Suprapubic skin (tissue), 4 donors: ENCODE measurements at regions not wholly inside any gene's neighbourhood (a gene's known extent, or its start where the extent isn't known, plus 50 kb on each side); places are given as distances from the start of the nearest gene placed in this dataset.

Experiments
- DNase-seq, 2 donors: peaks; one replicate each; pipeline ENCODE4 v3.0.0-alpha.2; 2019; ENCODE audit warnings: low spot score in 2 of 2
- H3K27ac ChIP-seq: fragments of 200-600 bp; sonication (generic); one replicate; pipeline ENCODE4 v1.5.1; 2019
- H3K27me3 ChIP-seq: fragments of 200-600 bp; sonication (generic); one replicate; pipeline ENCODE4 v1.5.1; 2019
- H3K36me3 ChIP-seq: fragments of 200-600 bp; sonication (generic); one replicate; pipeline ENCODE4 v1.5.1; 2019
- H3K4me1 ChIP-seq: fragments of 200-600 bp; sonication (generic); one replicate; pipeline ENCODE4 v1.5.1; 2019
- H3K4me3 ChIP-seq: fragments of 200-600 bp; sonication (generic); one replicate; pipeline ENCODE4 v1.5.1; 2019; ENCODE audit warnings: mild to moderate bottlenecking
- H3K9me3 ChIP-seq: fragments of 200-600 bp; sonication (generic); one replicate; pipeline ENCODE4 v1.5.1; 2019
- EP300 ChIP-seq: sonication (generic); formaldehyde crosslinking; IDR thresholded peaks from one replicate; pipeline ENCODE4 v1.6.1; 2017; ENCODE audit warnings: antibody characterized with exemption
- POLR2A ChIP-seq, 2 donors: fragments of 450-650 bp; IDR thresholded peaks; one replicate each; pipeline ENCODE4 v1.6.1; 2017; ENCODE audit warnings: antibody characterized with exemption in 2 of 2, mild to moderate bottlenecking in 2 of 2, moderate library complexity in 2 of 2
- POLR2AphosphoS5 ChIP-seq, 3 donors: sonication (generic); formaldehyde crosslinking; IDR thresholded peaks; one replicate each; pipeline ENCODE4 v1.6.1; 2017; ENCODE audit warnings: antibody characterized with exemption in 3 of 3
- WGBS: methylation state at CpG from one replicate; pipeline ENCODE4 v1.1.5; 2018; 5-methylcytosine and 5-hydroxymethylcytosine counted together
- TF ChIP-seq, protein P1 (sequence below), 2 donors: fragments of 200-600 bp in 1 of 2; fragments of 450-650 bp in 1 of 2; sonication (generic) in 1 of 2; IDR thresholded peaks; one replicate each; pipeline ENCODE4 v1.5.1; 2016 to 2019; ENCODE audit warnings: antibody characterized with exemption in 2 of 2, mild to moderate bottlenecking in 1 of 2, moderate library complexity in 1 of 2

DNA sequence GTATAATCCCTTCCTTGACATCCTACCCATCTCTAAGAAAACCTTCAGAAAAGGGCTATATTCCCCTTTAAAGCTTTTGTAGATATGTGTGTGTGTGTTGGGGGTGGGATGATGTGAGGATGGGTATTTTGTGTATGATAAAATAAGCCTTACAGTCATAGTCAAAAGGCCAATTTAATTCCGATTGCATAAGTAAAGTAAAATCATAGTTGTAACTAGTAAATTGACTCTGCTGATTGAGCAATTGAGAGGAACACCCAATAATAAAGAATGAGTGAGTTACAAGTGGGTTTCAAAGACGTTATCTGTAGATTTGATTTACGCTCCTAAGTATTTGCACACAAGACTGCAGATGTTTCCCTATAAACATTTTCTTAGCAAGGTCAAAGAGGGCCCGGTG, 71.3 kb upstream of the ITPRID1 start:
- no peaks in the 10 kb centered on the region for H3K27me3 ChIP-seq
- H3K9me3 ChIP-seq, result no peaks in the 10 kb centered on the region
- DNase-seq, result no peak
- 47% methylated on average over 4 of the region's 4 CpGs for WGBS
- H3K36me3 ChIP-seq, result no peaks in the 10 kb centered on the region
- H3K27ac ChIP-seq, result no peak overlapping the region
- TF ChIP-seq POLR2A (IDR thresholded peaks at IDR 0.05) (no peak), POLR2AphosphoS5 (IDR thresholded peaks at IDR 0.05) (no peak), EP300 (no peak)
- TF ChIP-seq, protein P1, sequence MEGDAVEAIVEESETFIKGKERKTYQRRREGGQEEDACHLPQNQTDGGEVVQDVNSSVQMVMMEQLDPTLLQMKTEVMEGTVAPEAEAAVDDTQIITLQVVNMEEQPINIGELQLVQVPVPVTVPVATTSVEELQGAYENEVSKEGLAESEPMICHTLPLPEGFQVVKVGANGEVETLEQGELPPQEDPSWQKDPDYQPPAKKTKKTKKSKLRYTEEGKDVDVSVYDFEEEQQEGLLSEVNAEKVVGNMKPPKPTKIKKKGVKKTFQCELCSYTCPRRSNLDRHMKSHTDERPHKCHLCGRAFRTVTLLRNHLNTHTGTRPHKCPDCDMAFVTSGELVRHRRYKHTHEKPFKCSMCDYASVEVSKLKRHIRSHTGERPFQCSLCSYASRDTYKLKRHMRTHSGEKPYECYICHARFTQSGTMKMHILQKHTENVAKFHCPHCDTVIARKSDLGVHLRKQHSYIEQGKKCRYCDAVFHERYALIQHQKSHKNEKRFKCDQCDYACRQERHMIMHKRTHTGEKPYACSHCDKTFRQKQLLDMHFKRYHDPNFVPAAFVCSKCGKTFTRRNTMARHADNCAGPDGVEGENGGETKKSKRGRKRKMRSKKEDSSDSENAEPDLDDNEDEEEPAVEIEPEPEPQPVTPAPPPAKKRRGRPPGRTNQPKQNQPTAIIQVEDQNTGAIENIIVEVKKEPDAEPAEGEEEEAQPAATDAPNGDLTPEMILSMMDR (IDR thresholded peaks at IDR 0.05), result no peak
- no peaks in the 10 kb centered on the region for H3K4me1 ChIP-seq
- no peak overlapping the region for H3K4me3 ChIP-seq

DNA sequence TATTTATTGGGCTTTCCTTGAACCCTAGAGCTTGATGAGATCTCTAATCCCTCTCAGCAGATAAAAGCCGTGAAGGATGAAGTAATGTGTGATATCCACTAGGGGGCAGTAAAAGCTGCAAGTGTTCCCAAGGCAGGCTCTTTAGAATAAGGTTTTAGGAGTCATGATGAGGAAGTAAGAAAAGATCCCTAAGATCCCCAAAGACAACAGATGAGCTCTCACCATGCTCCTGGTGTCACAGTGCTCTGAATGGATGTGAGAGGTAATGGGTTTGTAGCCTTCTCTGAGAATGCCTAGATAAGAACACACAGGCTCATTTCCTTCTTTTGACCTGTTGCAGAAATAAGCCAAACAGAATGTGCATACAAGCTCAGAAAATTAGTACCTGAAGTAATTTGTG, 70.4 kb upstream of the ITPRID1 start:
- 0% methylated on average over 1 of the region's 1 CpG for WGBS
- Histone ChIP-seq H3K36me3 (no peaks in the 10 kb centered on the region), H3K4me3 (no peak overlapping the region), H3K4me1 (no peaks in the 10 kb centered on the region), H3K27me3 (no peaks in the 10 kb centered on the region), H3K27ac (no peak overlapping the region), H3K9me3 (no peaks in the 10 kb centered on the region)
- no peak for TF ChIP-seq EP300
- TF ChIP-seq, protein P1 (IDR thresholded peaks at IDR 0.05), result peak in 1 of 2 donors; percentile 64
- no peak for DNase-seq

- Histone ChIP-seq H3K36me3 (no peaks in the 10 kb centered on the region), H3K27ac (no peak overlapping the region), H3K4me3 (no peak overlapping the region), H3K27me3 (no peaks in the 10 kb centered on the region), H3K9me3 (no peaks in the 10 kb centered on the region), H3K4me1 (no peaks in the 10 kb centered on the region)
- no peak for TF ChIP-seq EP300
- no peak for DNase-seq
- WGBS, result 50% methylated on average over 2 of the region's 2 CpGs
Observed at GRCh38 chr7:31444196-31444595, 69.7 kb upstream of the ITPRID1 start.

DNA sequence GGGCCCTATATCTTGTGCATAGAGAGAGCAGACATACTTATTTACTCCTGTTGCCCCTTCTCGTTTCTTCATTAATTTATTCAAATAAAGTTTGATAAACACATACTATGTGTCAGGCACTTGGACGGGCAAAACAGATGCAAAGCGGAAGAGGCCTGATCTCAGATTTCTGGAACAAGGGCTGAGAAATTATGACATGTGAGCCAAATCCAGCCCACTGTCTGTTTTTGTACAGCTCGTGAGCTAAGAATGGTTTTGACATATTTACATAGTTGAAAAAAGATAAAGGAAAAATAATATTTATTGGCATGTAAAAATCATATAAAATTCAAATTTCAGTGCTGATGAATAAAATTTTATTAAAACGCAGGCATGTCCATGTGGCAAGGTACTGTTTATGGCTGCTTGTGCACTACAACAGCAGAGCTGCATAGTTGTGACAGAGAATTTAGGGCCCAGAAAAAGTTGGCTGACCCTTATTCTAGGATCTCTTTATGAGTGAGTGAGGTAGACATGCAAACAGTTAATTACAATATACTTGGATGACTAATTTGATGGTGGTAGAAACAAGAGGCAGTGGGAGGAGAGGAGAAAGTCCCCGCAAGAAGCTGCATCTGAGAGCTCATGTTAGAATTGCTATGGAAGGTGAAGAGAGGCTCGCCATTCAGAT, 68.1 kb upstream of the ITPRID1 start:
- H3K4me3 ChIP-seq, result no peak overlapping the region
- no peak for TF ChIP-seq EP300
- TF ChIP-seq, protein P1 (IDR thresholded peaks at IDR 0.05), result no peak
- no peak for TF ChIP-seq POLR2AphosphoS5 (IDR thresholded peaks at IDR 0.05)
- no peak for TF ChIP-seq POLR2A (IDR thresholded peaks at IDR 0.05)
- H3K27me3 ChIP-seq, result peaks cover 1% of the 10 kb centered on the region
- WGBS, result 74% methylated on average over 7 of the region's 7 CpGs
- DNase-seq, result no peak
- no peak overlapping the region for H3K27ac ChIP-seq
- no peaks in the 10 kb centered on the region for H3K36me3 ChIP-seq
- H3K9me3 ChIP-seq, result no peaks in the 10 kb centered on the region
- H3K4me1 ChIP-seq, result no peaks in the 10 kb centered on the region

- 90% methylated on average over 1 of the region's 1 CpG for WGBS
Observed at GRCh38 chr7:31448649-31449048, 65.2 kb upstream of the ITPRID1 start.

More at GRCh38 chr7:31448649-31449048, 65.2 kb upstream of the ITPRID1 start:
- Histone ChIP-seq H3K27ac (no peak overlapping the region), H3K4me3 (no peak overlapping the region), H3K4me1 (no peaks in the 10 kb centered on the region), H3K36me3 (no peaks in the 10 kb centered on the region), H3K9me3 (no peaks in the 10 kb centered on the region), H3K27me3 (peaks cover 5% of the 10 kb centered on the region)
- TF ChIP-seq POLR2AphosphoS5 (IDR thresholded peaks at IDR 0.05) (no peak), EP300 (no peak), POLR2A (IDR thresholded peaks at IDR 0.05) (no peak)
- TF ChIP-seq, protein P1 (IDR thresholded peaks at IDR 0.05), result no peak
- DNase-seq, result no peak
